Mesenchymal stem cell (in vitro differentiated cells and primary cell): ENCODE measurements at regions not wholly inside any gene's neighbourhood (a gene's known extent, or its start where the extent isn't known, plus 50 kb on each side); places are given as distances from the start of the nearest gene placed in this dataset.

Experiments
- DNase-seq: peaks from one replicate; pipeline ENCODE4 v3.0.0-alpha.2; 2013
- H2AFZ ChIP-seq: one replicate; pipeline ENCODE4 v1.6.1; 2013; ENCODE audit warnings: low read depth, mild to moderate bottlenecking, control low read depth, inconsistent platforms, low read length, moderate library complexity
- H2AK5ac ChIP-seq: 2 replicates; pipeline ENCODE4 v1.6.1; 2013; ENCODE audit warnings: low read length, moderate library complexity, mild to moderate bottlenecking, inconsistent platforms; ENCODE audit not compliant: severe bottlenecking
- H2BK120ac ChIP-seq: one replicate; pipeline ENCODE4 v1.6.1; 2013; ENCODE audit warnings: low read depth, mild to moderate bottlenecking, inconsistent platforms, low read length, moderate library complexity
- H2BK12ac ChIP-seq, 2 experiments: one replicate each; pipeline ENCODE4 v1.6.1; 2013; ENCODE audit warnings: inconsistent platforms in 2 of 2, low read length in 2 of 2, mild to moderate bottlenecking in 2 of 2, moderate library complexity in 2 of 2, control low read depth in 1 of 2
- H2BK15ac ChIP-seq: one replicate; pipeline ENCODE4 v1.6.1; 2013; ENCODE audit warnings: mild to moderate bottlenecking, low read depth, inconsistent platforms; ENCODE audit not compliant: poor library complexity, severe bottlenecking
- H2BK5ac ChIP-seq: 2 replicates; pipeline ENCODE4 v1.6.1; 2013; ENCODE audit warnings: low read depth, mild to moderate bottlenecking, low read length, control low read depth, inconsistent platforms; ENCODE audit not compliant: poor library complexity, severe bottlenecking
- H3K14ac ChIP-seq, 2 experiments: one replicate each; pipeline ENCODE4 v1.6.1; 2013; ENCODE audit warnings: inconsistent platforms in 2 of 2, low read length in 2 of 2, control low read depth in 1 of 2, mild to moderate bottlenecking in 1 of 2, moderate library complexity in 1 of 2
- H3K18ac ChIP-seq, 2 experiments: one replicate each; pipeline ENCODE4 v1.6.1; 2013; ENCODE audit warnings: inconsistent platforms in 2 of 2, low read length in 2 of 2, control low read depth in 1 of 2, low read depth in 1 of 2, mild to moderate bottlenecking in 1 of 2
- H3K23ac ChIP-seq, 2 experiments: one replicate each; pipeline ENCODE4 v1.6.1; 2013; ENCODE audit warnings: inconsistent platforms in 2 of 2, low read length in 2 of 2, mild to moderate bottlenecking in 2 of 2, moderate library complexity in 2 of 2, control low read depth in 1 of 2
- H3K27ac ChIP-seq: 2 replicates; pipeline ENCODE4 v1.5.1; 2013; ENCODE audit warnings: mild to moderate bottlenecking, moderate library complexity, low read length, control low read depth, inconsistent platforms; ENCODE audit not compliant: poor library complexity, severe bottlenecking
- H3K27me3 ChIP-seq, 2 experiments: 2 replicates each; pipeline versions ENCODE4 v1.6.1 to v1.7.0; 2013; ENCODE audit warnings: low read length in 2 of 2, mild to moderate bottlenecking in 2 of 2, moderate library complexity in 2 of 2, control low read depth in 1 of 2, inconsistent platforms in 1 of 2; ENCODE audit not compliant: control insufficient read depth in 1 of 2, insufficient read depth in 1 of 2
- H3K36me3 ChIP-seq, 2 experiments: 2 replicates each; pipeline versions ENCODE4 v1.6.1 to v1.7.0; 2013; ENCODE audit warnings: low read length in 2 of 2, control low read depth in 1 of 2, inconsistent platforms in 1 of 2, low read depth in 1 of 2, mild to moderate bottlenecking in 1 of 2; ENCODE audit not compliant: insufficient read depth in 2 of 2, control insufficient read depth in 1 of 2
- H3K4ac ChIP-seq, 2 experiments: one replicate each; pipeline ENCODE4 v1.6.1; 2013; ENCODE audit warnings: inconsistent platforms in 2 of 2, low read length in 2 of 2, mild to moderate bottlenecking in 2 of 2, moderate library complexity in 2 of 2, control low read depth in 1 of 2, low read depth in 1 of 2
- H3K4me1 ChIP-seq: 2 replicates; pipeline ENCODE4 v1.6.1; 2013; ENCODE audit warnings: low read depth, low read length, control low read depth; ENCODE audit not compliant: control insufficient read depth, insufficient read depth
- H3K4me2 ChIP-seq: 2 replicates; pipeline ENCODE4 v1.6.1; 2013; ENCODE audit warnings: low read length, mild to moderate bottlenecking, inconsistent platforms; ENCODE audit not compliant: poor library complexity, severe bottlenecking
- H3K4me3 ChIP-seq, 2 experiments: 2 replicates each; pipeline versions ENCODE4 v1.5.1 to v1.7.0; 2013; ENCODE audit warnings: low read length in 2 of 2, mild to moderate bottlenecking in 2 of 2, control low read depth in 1 of 2, low read depth in 1 of 2; ENCODE audit not compliant: insufficient read depth in 1 of 2
- H3K79me1 ChIP-seq: replicated peaks from 2 replicates; pipeline ENCODE4 v1.6.1; 2013; ENCODE audit warnings: mild to moderate bottlenecking, control low read depth, low read length, inconsistent platforms; ENCODE audit not compliant: poor library complexity, severe bottlenecking
- H3K9ac ChIP-seq: 2 replicates; pipeline ENCODE4 v1.7.0; 2013; ENCODE audit warnings: mild to moderate bottlenecking, low read length, moderate library complexity
- H3K9me3 ChIP-seq: 2 replicates; pipeline ENCODE4 v1.7.0; 2013; ENCODE audit warnings: mild to moderate bottlenecking, low read length; ENCODE audit not compliant: control insufficient read depth
- H4K8ac ChIP-seq: one replicate; pipeline ENCODE4 v1.6.1; 2013; ENCODE audit warnings: inconsistent platforms, mild to moderate bottlenecking, low read length, moderate library complexity
- H4K91ac ChIP-seq: one replicate; pipeline ENCODE4 v1.6.1; 2013; ENCODE audit warnings: mild to moderate bottlenecking, low read length, inconsistent platforms
- WGBS: methylation state at CpG from one replicate; pipeline ENCODE4 v1.1.7; 2013; ENCODE audit warnings: mixed read lengths; 5-methylcytosine and 5-hydroxymethylcytosine counted together

GRCh38 chr2:142222715-142223114, 91.9 kb upstream of the LRP1B start:
- Histone ChIP-seq H3K79me1 (no peaks in the 10 kb centered on the region), H4K8ac (no peak overlapping the region), H3K27me3 (no peaks in the 10 kb centered on the region), H3K9me3 (no peaks in the 10 kb centered on the region), H3K4me3 (no peak overlapping the region), H3K9ac (no peak overlapping the region), H2BK12ac (no peak overlapping the region), H2AK5ac (no peak overlapping the region), H2BK5ac (no peak overlapping the region), H3K14ac (no peak overlapping the region), H2BK120ac (no peak overlapping the region), H3K27ac (no peak overlapping the region), H3K4me2 (no peak overlapping the region), H3K18ac (no peak overlapping the region), H4K91ac (no peak overlapping the region), H3K4ac (no peak overlapping the region), H3K36me3 (no peaks in the 10 kb centered on the region), H2BK15ac (no peak overlapping the region), H2AFZ (no peak overlapping the region), H3K23ac (no peak overlapping the region), H3K4me1 (no peaks in the 10 kb centered on the region)
- DNase-seq, result no peak
- no CpG with 5 or more reads among the region's 1 CpG for WGBS

GRCh38 chr2:142220901-142221300, 90.1 kb upstream of the LRP1B start:
- 98% methylated on average over 2 of the region's 3 CpGs for WGBS
- Histone ChIP-seq H2BK120ac (no peak overlapping the region), H3K4me2 (no peak overlapping the region)

GRCh38 chr2:142220239-142220638, 89.4 kb upstream of the LRP1B start:
- H2BK120ac ChIP-seq, result no peak overlapping the region
- H3K4ac ChIP-seq, result no peak overlapping the region
- H3K9me3 ChIP-seq, result no peaks in the 10 kb centered on the region
- H2AFZ ChIP-seq, result no peak overlapping the region
- no peak overlapping the region for H2BK15ac ChIP-seq
- H3K36me3 ChIP-seq, result no peaks in the 10 kb centered on the region
- H3K18ac ChIP-seq, result no peak overlapping the region
- no peak overlapping the region for H2BK12ac ChIP-seq
- H3K9ac ChIP-seq, result no peak overlapping the region
- no CpG with 5 or more reads among the region's 1 CpG for WGBS
- DNase-seq, result no peak
- H3K27ac ChIP-seq, result no peak overlapping the region
- no peak overlapping the region for H4K8ac ChIP-seq
- H2AK5ac ChIP-seq, result no peak overlapping the region
- no peaks in the 10 kb centered on the region for H3K4me1 ChIP-seq
- H3K14ac ChIP-seq, result no peak overlapping the region
- H3K23ac ChIP-seq, result no peak overlapping the region
- H2BK5ac ChIP-seq, result no peak overlapping the region
- no peak overlapping the region for H4K91ac ChIP-seq
- no peak overlapping the region for H3K4me3 ChIP-seq
- H3K27me3 ChIP-seq, result no peaks in the 10 kb centered on the region
- no peaks in the 10 kb centered on the region for H3K79me1 ChIP-seq
- H3K4me2 ChIP-seq, result no peak overlapping the region

More at GRCh38 chr2:142220901-142221300, 90.1 kb upstream of the LRP1B start:
- no peaks in the 10 kb centered on the region for H3K36me3 ChIP-seq
- no peaks in the 10 kb centered on the region for H3K9me3 ChIP-seq
- H3K9ac ChIP-seq, result no peak overlapping the region
- no peak overlapping the region for H3K27ac ChIP-seq
- no peak overlapping the region for H3K4ac ChIP-seq
- no peaks in the 10 kb centered on the region for H3K4me1 ChIP-seq
- DNase-seq, result peak; percentile 14
- H2AFZ ChIP-seq, result no peak overlapping the region
- no peak overlapping the region for H3K18ac ChIP-seq
- H3K27me3 ChIP-seq, result no peaks in the 10 kb centered on the region
- H2BK15ac ChIP-seq, result no peak overlapping the region
- H2BK12ac ChIP-seq, result no peak overlapping the region
- H3K23ac ChIP-seq, result no peak overlapping the region
- no peak overlapping the region for H3K14ac ChIP-seq
- no peak overlapping the region for H4K91ac ChIP-seq
- H3K79me1 ChIP-seq, result no peaks in the 10 kb centered on the region
- no peak overlapping the region for H2BK5ac ChIP-seq
- H3K4me3 ChIP-seq, result no peak overlapping the region
- no peak overlapping the region for H4K8ac ChIP-seq
- no peak overlapping the region for H2AK5ac ChIP-seq

GRCh38 chr2:142218471-142218870, 87.7 kb upstream of the LRP1B start:
- H4K8ac ChIP-seq, result no peak overlapping the region
- H3K27ac ChIP-seq, result peak overlapping the region; percentile 76
- no peak overlapping the region for H3K4ac ChIP-seq
- no peak overlapping the region for H3K23ac ChIP-seq
- H3K4me1 ChIP-seq, result no peaks in the 10 kb centered on the region
- no peaks in the 10 kb centered on the region for H3K9me3 ChIP-seq
- no peaks in the 10 kb centered on the region for H3K36me3 ChIP-seq
- H4K91ac ChIP-seq, result no peak overlapping the region
- H3K4me2 ChIP-seq, result no peak overlapping the region
- peak overlapping the region in 1 of 2 experiments; percentile 10 for H2BK12ac ChIP-seq
- no peak overlapping the region for H3K9ac ChIP-seq
- no peak overlapping the region for H3K14ac ChIP-seq
- no peaks in the 10 kb centered on the region for H3K27me3 ChIP-seq
- 28% methylated on average over 3 of the region's 3 CpGs for WGBS
- peak overlapping the region in 1 of 2 experiments; percentile 34 for H3K18ac ChIP-seq
- DNase-seq, result peak; percentile 15
- no peak overlapping the region for H3K4me3 ChIP-seq
- no peak overlapping the region for H2AFZ ChIP-seq
- H2AK5ac ChIP-seq, result no peak overlapping the region
- no peak overlapping the region for H2BK5ac ChIP-seq
- no peaks in the 10 kb centered on the region for H3K79me1 ChIP-seq
- no peak overlapping the region for H2BK120ac ChIP-seq
- H2BK15ac ChIP-seq, result no peak overlapping the region
